HG02870 (cell line): ENCODE measurements at regions not wholly inside any gene's neighbourhood (a gene's known extent, or its start where the extent isn't known, plus 50 kb on each side); places are given as distances from the start of the nearest gene placed in this dataset.
"Not testable (repeated sequence)": the region's sequence is repeated elsewhere in the genome, so short reads cannot be mapped to it uniquely, and the experiment has no call there.

Source experiments
- ATAC-seq: cut with Tn5 transposase; IDR thresholded peaks from one replicate; pipeline ENCODE4 v1.9.1; 2021; ENCODE audit warnings: mild to moderate bottlenecking, moderate library complexity; ENCODE audit not compliant: unreplicated experiment

GRCh38 chr4:137881641-137882040, 349.3 kb upstream of the PCDH18 start:
- no peak for ATAC-seq

GRCh38 chr4:137868067-137868466, 335.8 kb upstream of the PCDH18 start:
- not testable (repeated sequence) for ATAC-seq

GRCh38 chr4:137866671-137867070, 334.4 kb upstream of the PCDH18 start:
- ATAC-seq: no peak

- no peak for ATAC-seq
Observed at GRCh38 chr4:137861682-137862081, 329.4 kb upstream of the PCDH18 start.

- ATAC-seq: no peak
Observed at GRCh38 chr4:137853424-137853823, 321.1 kb upstream of the PCDH18 start.

DNA sequence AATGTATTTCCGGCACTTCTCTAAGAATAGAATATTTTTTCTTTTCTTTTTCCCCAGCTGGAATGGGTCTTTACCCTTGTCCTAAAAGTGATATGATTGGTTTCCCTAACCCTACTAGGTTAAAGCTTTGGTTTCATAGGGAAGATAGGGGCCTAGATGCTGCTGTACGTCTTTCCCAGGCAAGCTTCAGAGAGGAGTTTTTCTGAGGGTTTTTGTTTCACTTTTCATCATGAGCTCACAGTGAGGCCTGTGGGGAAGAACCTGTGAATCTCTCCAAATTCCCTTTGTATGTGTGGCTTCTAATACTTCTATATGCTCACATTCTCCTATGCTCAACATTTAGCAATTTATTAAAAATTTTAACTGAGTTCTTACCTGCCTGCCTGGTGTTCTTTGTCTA, 320.0 kb upstream of the PCDH18 start:
- ATAC-seq: no peak

DNA sequence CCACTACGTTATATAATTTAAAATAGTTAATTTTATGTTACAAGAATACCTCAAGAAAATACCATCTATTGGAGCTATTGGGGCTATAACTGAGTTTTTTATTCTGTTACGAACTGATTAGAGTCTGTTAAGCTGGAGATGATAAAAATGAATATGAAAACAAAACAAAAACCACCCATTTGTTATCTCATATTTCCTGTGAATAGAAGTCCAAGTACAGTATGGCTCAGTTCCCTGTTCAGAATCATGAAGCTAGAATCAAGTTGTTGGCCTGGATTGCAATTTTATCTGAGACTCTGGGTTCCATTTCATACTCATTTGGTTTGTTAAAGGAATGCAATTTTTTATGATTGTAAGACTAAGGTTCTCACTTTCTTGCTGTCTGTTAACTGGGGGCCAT, 319.1 kb upstream of the PCDH18 start:
- ATAC-seq: no peak

- not testable (repeated sequence) for ATAC-seq
Observed at GRCh38 chr4:137827945-137828344, 295.7 kb upstream of the PCDH18 start.

DNA sequence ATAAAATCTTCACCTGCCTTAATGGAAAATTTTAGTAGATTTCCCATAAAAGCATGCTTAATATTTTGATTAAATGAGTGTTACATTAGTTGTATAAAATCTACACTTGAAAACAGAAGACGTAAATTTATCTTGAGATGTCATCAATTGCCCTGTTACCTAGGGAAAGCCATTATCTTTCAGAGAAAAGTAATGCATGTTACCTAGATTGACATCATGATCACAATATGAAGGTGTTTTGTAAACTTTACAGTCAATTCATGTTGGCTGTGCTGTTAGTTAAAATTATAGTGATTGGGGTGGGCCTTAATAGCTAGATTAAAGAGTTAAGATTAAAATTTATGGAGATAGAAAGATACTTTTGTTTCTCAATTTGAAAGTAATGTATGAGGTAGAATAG, 293.2 kb upstream of the PCDH18 start:
- ATAC-seq: no peak

- ATAC-seq: no peak
Observed at GRCh38 chr4:137823007-137823406, 290.7 kb upstream of the PCDH18 start.

GRCh38 chr4:137819964-137820383, 287.7 kb upstream of the PCDH18 start:
- peak; percentile 91 for ATAC-seq

DNA sequence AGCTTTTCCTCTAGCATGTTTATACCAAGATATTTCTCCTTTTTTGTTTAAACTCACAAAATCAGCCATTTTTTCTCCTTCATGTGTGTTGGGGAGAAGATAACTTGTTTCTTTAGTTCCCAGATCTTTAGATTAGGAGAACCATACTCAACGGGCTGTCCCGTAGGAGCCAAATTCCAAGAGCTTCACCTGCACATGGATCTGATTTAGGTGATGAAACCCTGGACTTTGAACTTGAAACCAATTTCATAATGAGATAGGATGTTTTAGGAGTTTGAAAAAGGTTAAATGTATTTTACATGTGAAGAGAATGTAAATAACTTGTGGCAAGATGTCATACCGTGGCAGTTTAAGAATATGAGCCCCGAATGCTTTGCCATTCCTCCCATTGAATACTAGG, 280.0 kb upstream of the PCDH18 start:
- ATAC-seq: no peak

GRCh38 chr4:137806420-137806819, 274.1 kb upstream of the PCDH18 start:
- no peak for ATAC-seq

DNA sequence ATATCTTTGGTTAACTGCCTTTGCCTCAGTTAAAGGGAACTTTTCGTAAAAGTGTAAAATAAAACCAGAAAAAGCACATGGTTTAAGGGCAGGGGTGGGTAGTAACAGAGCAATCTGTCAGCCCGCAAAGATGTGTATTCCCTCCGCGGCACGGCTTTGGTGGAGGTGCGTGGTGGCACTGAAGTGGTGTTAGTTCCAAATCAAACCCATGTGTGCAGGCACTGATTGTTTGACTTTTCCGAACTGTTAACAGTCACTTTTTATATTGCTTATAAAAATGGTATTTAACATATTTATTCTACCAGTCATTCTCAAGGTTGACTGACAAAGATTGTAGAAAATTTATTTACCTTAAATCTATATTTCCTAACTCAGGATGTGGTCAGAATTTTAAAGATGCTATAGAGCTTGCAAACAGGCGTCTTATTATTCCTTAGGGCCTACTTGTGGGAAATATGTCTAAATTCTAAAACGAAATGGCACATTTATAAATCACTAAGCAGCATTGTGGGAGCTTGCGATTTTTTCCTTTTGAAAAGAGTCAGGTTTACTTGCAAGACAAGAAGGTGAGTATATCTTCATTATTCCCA, 272.7 kb upstream of the PCDH18 start:
- no peak for ATAC-seq

DNA sequence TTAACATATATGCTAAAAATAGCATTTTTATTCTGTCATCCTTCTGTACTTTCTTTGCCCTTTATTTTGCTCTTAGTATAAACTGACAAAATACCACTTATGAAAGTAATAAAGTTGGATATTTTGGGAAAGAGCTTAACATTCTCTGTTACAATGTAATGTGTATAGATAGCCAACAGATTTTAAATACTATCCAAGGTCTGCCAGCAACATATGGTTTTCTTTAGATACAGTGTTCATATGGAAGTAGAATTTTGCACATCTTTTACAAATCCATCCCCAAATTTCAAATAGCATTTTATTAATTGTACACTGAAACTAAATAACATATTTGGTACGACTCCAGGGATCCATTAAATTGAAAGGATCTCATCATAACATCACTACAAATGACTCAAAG, 268.6 kb upstream of the PCDH18 start:
- ATAC-seq: no peak

DNA sequence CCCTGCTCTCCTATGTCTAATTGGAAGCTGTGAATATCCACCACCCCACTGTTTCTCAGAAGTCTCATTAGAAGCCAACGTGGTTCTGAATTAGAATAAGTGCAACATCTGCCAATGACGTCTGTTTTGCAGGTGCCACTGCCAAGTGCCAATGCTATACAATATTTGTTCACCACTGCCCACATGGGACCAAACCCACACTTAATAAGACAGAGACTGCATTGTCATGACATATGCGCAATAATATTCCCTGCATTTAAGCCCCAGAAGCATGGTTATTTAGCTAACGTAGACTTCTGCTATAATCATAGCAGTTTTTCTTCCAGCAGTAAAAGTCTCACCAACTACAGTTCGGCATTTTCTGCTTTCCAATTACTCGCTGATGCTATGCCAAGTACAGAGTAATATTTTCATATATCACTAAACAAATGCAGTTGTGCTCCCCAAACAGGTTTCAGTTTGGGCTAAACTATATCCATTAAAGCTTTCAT, 262.5 kb upstream of the PCDH18 start:
- ATAC-seq: no peak

- ATAC-seq: not testable (repeated sequence)
Observed at GRCh38 chr4:137789263-137789662, 257.0 kb upstream of the PCDH18 start.

DNA sequence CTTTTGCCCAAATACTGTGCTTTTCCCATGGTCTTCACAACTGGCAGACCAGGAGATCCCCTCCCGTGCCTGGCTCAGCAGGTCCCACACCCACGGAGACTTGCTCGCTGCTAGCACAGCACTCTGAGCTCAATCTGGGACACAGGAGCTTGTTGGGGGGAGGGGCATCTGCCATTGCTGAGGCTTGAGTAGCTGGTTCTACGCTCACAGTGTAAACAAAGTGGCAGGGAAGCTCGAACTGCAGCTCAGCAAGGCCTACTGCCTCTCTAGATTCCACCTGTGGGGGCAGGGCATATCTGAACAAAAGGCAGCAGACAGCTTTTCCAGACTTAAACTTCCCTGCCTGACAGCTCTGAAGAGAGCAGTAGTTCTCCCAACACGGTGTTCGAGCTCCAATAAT, 251.6 kb upstream of the PCDH18 start:
- not testable (repeated sequence) for ATAC-seq

DNA sequence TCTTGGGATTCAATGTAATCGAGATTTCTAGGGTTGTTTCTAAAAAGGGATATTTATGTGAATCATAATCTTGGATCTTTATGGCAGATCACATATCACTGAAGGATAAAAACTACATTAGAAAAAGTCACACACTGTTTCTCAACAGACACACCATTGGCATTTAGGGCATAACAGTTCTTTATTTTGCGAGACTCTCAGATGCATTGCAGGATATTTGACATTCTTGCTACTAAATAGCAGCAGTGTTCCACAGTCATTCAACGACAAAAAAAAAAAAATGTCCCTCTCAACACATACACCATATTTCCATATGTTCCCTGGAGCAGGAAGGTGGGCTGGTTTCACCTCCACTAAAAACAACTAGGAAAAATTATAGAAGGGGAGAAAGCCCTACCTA, 243.4 kb upstream of the PCDH18 start:
- ATAC-seq: no peak

DNA sequence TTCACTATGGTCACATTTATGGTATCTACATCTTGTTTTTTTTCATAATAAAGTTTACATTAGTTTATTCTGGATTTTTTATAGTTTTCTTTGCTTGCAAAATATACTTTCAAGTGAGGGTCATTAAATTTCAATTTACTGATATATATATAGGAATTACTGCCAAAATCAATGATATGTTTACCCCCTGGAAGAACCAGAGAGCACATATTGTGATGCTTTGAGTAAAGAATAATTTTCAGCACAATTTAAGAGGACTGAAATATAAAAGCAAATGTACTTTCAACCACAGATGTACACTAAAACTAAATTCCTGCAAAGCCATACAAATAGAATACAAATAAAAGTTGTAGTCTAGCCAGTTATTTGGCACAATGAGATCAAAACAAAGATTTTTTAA, 242.2 kb upstream of the PCDH18 start:
- ATAC-seq: no peak

GRCh38 chr4:137768881-137769280, 236.6 kb upstream of the PCDH18 start:
- no peak for ATAC-seq

- ATAC-seq: no peak
Observed at GRCh38 chr4:137768196-137768595, 235.9 kb upstream of the PCDH18 start.

DNA sequence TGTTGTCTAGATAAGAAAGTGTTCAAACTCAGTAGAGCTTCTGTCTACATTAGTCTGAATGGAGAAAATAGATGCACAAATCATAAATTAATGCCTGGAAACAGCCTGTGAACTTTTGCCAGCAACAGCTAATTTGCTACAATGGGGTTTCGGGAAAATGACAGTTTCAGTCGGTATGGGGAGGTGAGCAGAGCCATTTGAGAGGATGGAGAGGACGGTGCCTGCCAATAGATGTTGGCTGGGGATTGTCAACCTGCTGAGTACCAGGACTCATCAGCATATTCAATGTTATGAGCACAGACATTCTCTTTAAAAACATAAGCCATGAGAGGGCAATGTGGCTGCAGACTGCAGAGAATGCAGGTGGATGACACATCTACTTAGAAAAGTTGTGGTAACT, 230.3 kb upstream of the PCDH18 start:
- no peak for ATAC-seq
